GM20000 (cell line): ENCODE measurements at regions not wholly inside any gene's neighbourhood (a gene's known extent, or its start where the extent isn't known, plus 50 kb on each side); places are given as distances from the start of the nearest gene placed in this dataset.

Experiments
- DNase-seq: peaks from one replicate; pipeline ENCODE4 v3.0.0; 2012; ENCODE audit warnings: low spot score
- TF ChIP-seq, protein P1 (sequence below): IDR thresholded peaks from 2 replicates; pipeline ENCODE4 v1.5.1; 2012; ENCODE audit warnings: mild to moderate bottlenecking, control low read depth; ENCODE audit errors: extremely low read depth, missing control alignments

- DNase-seq, result no peak
- TF ChIP-seq, protein P1, sequence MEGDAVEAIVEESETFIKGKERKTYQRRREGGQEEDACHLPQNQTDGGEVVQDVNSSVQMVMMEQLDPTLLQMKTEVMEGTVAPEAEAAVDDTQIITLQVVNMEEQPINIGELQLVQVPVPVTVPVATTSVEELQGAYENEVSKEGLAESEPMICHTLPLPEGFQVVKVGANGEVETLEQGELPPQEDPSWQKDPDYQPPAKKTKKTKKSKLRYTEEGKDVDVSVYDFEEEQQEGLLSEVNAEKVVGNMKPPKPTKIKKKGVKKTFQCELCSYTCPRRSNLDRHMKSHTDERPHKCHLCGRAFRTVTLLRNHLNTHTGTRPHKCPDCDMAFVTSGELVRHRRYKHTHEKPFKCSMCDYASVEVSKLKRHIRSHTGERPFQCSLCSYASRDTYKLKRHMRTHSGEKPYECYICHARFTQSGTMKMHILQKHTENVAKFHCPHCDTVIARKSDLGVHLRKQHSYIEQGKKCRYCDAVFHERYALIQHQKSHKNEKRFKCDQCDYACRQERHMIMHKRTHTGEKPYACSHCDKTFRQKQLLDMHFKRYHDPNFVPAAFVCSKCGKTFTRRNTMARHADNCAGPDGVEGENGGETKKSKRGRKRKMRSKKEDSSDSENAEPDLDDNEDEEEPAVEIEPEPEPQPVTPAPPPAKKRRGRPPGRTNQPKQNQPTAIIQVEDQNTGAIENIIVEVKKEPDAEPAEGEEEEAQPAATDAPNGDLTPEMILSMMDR, result no peak
Observed at GRCh38 chr9:105828171-105828570, 133.8 kb downstream of the TMEM38B start.

DNA sequence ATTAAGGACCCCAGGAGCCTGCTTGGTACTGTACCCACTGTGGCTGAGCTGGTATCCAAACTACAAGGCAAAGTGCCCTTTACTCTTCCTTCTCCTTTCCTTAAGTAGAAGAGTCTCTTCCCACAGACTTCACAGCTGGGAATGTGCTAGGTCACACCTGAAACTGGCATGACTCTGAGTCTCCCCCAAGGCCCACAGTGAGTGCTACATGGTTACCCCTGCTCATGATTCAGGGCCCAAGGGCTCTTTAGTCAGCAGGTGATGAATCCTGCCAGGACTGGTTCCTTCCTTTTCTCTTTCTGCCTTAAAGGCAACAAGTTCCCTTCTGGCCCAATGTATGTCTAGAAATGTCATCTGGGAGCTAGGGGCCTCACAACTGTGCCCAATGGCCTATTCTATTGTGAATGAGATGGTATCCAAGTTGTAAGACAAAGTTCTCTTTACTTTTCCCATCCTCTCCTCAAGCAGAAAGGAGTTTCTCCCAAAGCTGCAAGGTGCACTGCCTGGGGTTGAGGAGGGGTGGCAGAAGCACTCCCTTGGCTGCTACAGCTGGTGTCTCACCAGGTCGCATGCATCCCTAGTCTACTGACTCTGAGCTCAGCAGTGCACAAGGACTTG lies 134.4 kb downstream of the TMEM38B start:
- TF ChIP-seq, protein P1, result no peak
- DNase-seq, result no peak

- no peak for DNase-seq
- TF ChIP-seq, protein P1, result no peak
Observed at GRCh38 chr9:105830461-105830860, 136.1 kb downstream of the TMEM38B start.

- no peak for DNase-seq
- TF ChIP-seq, protein P1, result no peak
Observed at GRCh38 chr9:105832096-105832710, 137.9 kb downstream of the TMEM38B start.

DNA sequence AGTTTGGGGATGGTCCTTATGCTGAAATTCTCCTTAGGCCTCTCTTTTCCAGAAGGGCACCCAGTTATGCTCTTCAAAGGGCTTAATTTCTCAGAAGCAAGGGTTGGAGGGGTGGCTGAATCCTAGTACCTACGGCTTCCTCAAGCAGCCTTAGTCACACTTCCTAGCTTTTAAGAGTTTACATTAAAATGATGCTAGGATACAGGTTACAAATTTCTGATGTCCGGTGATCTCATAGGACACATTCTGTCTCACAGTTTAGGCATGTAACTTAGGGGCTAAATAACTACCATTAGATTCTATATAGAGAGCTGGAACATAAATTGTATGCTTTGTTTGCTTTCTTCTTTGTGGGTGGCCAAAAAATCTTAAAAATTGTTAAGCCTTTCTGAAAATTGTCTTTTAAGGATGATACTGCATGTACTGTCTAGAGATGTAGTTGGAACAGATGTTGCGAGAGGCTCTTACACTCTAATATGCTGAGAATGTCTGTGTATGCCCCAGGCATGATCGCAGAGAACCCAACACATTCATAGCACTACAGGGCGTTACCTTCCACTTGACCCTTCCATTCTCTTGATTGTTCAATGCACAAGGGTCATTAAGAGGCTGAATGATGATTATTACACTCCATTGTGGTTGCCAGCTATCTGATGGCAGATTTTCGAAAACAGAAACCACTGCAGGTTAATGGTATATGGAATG lies 139.1 kb downstream of the TMEM38B start:
- TF ChIP-seq, protein P1, result no peak
- DNase-seq, result no peak

DNA sequence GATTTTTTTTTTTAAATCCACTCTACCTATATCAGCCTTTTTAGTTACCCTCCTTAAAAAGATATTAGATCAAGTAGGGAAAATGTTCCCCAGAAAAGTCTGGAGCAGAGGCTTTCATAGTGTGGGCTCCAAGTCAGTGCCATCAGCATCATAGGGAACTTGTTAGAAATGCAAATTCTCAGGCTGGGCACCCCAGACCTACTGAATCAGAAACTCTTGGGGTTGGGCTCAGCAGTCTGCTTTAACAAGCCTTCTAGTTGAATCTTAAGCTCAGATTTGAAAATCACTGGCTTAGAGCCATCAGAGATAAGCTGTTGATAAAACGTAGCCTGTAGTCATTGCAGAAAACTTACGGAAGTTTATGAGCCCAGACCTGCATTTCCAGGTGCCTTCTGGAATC lies 140.1 kb downstream of the TMEM38B start:
- no peak for DNase-seq

More for the DNA sequence above, 140.1 kb downstream of the TMEM38B start:
- TF ChIP-seq, protein P1, result no peak
